ENCODE measurements at regions not wholly inside any gene's neighbourhood (a gene's known extent, or its start where the extent isn't known, plus 50 kb on each side); places are given as distances from the start of the nearest gene placed in this dataset.
"Not testable (repeated sequence)": the region's sequence is repeated elsewhere in the genome, so short reads cannot be mapped to it uniquely, and the experiment has no call there.

DNA sequence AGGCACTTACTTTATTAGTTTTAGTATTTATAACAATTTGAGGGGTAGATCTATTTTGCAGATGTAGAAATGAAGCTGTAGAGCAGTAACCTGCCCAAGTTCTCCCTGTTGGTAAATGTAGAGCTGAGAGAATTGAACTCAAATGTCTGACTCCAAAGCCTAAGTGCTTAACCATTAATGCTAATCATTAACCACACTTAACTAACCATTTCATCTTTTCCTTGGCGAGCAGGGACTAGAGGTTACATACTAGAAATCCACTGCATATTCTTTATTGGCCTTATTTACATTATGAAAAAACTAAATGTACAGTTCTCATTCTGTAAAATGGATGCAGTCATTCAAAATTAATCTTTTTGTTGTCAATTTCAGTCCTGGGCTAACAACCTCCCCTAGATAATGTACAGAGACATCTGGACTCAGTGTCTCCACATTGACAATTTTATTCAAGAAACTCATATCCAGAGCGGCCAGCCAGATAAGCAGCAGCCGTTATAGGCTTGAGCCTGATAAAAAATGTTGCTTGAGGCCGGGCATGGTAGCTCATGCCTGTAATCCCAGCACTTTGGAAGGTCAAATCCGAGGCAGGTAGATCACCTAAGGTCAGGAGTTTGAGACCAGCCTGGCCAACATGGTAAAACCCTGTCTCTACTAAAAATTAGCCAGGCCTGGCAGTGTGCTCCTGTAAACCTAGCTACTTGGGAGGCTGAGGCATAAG, 76.7 kb upstream of the PICALM start:
- DNase-seq: no peak

DNA sequence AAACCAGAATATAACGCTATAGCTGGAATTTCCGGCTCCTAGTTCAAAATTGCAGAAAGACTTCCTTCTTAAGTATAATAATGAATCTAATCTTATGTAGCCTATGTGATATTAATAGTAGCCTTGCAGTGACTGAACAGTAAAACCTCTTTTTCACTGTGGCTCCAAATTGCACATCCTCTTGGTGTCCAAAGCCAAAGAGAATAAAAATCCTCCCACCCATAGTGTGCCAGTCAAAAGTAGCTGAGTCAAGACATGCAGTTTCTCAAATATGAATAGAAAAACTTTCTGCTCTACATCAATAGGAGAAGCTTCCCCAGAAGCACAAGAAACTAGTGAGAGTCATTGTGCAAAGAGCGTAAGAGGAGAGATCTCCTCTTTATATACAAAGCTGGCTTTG, 76.0 kb upstream of the PICALM start:
- no peak for DNase-seq

DNA sequence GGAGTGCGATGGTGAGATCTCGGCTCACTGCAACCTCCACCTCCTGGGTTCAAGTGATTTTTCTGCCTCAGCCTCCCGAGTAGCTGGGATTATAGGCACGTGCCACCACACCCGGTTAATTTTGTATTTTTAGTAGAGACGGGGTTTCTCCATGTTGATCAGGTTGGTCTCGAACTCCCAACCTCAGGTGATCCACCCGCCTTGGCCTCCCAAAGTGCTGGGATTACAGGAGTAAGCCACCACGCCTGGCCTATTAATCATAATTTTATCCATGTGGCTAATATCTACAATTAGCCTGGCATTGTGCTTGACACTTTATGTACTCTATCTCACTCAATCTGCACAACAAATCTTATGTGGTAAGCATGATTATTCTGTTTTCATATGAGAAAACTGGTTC, 75.2 kb upstream of the PICALM start:
- DNase-seq: not testable (repeated sequence)

DNA sequence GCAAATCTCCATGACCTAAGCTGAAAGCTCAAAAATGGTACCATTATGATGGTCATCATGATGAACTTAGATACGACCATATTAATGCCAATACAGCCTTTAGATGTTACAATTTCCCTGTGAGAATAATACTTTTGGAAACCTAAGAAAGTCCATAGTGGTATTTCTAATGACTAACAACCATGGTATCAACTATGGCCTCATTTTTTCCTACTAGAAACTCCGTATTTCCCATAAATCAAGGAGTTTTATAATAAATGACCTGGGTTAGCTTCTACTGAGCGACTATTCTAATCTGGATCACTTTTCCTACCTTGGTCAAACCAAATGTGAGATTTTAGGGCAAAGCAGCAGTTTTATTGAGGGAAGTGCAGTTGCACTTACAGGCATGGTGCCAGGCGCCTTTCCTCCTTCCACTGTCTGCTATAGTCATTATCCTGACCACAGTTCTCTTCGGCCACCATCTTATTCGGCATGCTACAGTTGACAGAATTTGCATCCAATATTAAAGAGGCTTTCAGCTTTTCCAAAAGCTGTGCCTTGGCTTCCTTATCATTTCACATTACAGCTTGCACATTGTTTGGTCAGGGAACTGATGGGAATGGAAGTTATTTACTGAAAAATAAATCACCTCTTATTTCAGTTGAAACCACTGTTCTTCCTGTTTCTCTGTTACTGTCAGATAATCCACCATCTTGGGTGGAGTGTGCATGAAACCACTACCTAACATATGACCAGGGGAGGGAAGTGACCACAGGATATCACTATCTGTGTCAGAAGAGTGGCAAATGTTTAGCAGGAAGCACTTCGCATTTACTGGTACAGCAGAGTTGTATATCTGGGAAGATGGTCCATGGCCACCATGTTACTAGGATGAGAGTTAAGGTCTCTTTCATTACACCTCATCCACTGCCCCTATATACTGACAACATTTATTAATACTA, 74.5 kb upstream of the PICALM start:
- no peak for DNase-seq

DNA sequence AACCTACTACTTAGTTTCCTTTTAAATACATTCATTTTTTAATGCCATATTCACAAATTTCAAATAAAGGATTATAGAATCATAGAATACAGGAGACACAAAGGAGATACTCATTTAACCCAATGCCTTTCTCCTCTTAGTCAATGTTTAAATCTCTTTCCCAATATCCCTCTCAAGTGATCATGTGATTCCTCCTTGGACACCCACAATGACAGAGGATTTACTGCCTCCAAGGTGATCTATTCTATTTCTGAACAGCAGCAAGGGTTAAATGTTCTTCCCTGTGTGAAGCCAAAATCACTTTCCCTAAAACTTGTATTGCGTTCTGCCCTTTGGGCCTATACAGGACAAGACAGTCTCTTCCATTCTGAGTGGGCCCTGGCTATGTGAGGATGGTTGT, 73.3 kb upstream of the PICALM start:
- no peak for DNase-seq

DNA sequence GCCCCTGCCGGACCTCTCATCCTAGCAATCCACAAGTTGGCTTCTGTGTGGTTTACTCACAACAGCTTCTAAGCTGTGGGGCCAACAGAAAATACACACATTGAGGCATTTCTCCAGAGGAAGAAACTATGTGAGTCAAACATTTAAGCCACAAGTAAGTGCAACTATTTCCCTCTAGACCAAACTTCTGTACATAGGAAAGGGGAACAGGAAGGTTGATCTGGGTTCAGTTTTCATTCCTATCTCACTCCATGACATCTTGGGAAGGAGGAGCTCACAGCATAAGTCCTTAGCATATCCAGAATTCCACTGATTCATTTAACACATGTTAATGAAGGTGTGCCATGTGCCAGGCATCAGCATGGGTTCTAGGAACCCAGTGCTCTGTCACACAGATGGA, 72.8 kb upstream of the PICALM start:
- DNase-seq: no peak

DNA sequence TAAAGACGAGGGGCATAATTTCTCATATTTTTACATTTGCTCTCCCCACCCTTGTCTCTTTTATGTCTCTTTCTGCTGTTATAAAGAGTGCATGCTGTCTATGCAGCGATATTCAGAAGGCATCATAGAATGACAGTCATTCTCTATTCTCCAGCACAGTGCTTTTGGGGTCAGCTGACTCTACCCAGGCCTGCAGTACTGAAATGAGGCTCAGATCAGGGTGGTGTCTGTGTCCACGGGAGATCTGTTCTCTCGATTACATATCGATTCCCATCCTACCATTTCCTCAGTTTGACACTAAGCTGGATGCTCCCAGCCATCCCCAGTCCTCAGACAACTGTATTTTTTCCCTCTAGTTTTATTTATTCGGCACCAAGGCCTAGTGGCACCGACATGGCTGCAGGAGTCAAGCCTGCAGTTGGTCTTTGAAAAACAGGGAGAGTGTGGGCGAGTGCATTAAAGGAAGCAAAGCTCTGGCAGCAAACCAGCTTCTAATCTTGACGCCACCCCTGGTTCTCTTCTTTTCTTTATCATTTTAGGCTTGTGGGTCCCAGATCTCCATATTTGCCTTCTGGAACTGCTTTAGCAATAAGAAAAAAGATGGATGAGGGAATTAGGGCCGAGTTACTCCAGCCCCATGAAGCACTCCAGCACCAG, 71.6 kb upstream of the PICALM start:
- no peak for DNase-seq

DNA sequence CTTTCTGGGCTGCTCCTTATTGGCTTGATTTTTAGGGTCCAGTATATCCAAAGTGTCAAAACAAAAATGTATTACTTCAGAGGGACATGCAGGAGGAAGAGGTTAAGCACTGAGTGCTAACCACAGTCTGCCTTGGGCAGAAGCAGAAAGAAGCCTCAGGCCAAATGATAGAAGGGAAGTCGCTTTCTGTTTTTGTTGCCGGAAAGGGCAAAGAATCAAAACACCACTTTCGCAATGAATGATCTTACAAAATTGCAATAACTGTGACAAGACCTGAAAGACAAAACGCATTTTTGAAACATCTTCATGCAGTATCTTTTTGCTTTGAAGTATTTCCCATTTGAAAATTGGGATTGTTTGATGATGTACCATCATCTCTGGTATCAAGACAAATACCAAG, 70.1 kb upstream of the PICALM start:
- DNase-seq: no peak

DNA sequence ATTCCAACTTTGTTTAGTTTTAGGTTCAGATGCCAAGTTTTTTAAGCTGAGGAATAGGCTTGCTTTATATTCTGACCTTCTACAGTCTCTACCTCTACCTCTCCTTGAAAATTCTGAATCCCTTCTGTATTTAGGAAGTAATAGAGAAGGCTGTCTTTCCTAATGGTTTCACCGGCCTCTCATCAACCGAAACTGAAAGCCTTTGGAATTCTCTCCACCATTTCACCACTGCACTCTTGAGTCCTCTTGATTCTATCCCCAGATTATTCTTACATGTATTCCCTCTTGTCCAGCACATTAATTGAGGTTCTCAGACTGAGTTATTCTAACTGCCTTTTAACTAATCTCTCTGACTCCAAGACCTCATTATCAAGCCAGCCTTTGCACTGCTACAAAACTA, 67.7 kb upstream of the PICALM start:
- DNase-seq: no peak

DNA sequence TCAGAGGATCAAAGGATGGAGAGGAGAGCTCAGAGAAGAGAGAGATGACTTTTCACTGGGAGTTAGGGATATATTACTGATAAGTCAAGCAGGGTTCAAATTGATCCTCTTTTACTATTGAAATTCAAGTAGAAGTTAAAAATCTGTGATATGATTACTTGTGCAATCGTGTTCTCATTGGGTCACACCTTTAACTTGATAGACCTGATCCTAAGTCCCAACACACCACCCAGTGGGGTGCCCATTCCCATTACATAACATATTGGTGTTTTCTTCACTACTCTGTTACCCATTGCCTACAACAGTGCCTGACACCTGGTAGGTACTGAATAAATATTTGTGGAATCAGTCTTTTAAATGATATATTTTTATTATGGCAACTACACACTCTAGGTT, 66.4 kb upstream of the PICALM start:
- no peak for DNase-seq

DNA sequence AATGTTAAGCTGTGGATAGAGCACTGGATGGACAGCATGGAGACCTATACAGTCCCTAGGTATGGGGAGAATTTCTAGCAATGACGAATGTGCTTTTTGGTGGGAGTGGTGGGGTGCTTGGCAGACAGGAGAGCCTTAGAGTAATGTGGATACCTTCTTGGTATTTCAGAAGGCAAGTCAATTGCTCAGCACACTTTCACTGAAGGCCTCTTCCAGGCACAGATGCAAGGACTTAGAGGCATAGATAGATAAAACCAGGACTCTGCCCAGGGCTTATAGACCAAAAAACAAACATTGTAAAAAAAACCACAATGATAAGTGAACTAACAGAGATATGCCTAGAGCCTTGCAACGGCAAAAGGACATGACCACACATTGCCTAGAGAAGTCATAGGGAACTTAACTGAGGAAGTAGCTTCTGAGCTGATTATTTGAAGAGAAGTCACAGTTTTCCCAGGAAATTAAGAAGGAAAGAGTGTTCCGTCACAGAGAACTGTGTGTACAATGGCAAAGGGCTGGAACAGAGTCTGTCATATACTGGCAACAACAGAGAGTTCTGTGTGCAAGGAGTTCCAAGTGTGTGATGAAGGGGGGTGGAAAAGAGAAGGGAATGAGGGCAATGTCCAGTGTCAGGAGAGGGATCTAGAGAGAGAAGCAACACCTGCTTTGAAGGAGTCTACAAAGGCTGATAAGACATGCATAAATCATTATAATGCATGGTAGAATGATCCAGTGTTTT, 65.9 kb upstream of the PICALM start:
- DNase-seq: no peak

DNA sequence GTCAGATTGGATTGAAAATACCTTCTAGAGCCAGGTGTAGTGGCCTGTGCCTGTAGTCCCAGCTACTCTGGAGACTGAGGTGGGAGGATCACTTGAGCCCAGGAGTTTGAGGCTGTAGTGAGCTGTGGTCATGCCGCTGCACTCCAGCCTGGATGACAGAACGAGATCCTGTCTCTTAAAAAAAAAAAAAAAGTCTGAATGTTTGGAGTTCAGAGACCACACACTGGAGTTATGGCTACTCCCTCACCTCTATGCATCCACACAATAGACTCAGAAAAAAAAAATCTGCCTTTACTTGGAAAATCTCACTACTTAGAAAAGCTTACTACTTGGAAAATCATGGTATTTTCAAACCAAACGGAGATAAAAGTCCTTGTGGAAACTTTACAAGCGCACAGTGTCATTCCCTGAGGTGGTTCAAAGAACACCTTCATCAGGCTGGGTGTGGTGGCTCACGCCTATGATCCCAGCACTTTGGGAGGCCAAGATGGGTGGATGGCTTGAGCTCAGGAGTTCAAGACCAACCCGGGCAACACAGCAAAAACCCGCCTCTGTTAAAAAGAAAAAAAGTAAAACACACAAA, 63.9 kb upstream of the PICALM start:
- no peak for DNase-seq

DNA sequence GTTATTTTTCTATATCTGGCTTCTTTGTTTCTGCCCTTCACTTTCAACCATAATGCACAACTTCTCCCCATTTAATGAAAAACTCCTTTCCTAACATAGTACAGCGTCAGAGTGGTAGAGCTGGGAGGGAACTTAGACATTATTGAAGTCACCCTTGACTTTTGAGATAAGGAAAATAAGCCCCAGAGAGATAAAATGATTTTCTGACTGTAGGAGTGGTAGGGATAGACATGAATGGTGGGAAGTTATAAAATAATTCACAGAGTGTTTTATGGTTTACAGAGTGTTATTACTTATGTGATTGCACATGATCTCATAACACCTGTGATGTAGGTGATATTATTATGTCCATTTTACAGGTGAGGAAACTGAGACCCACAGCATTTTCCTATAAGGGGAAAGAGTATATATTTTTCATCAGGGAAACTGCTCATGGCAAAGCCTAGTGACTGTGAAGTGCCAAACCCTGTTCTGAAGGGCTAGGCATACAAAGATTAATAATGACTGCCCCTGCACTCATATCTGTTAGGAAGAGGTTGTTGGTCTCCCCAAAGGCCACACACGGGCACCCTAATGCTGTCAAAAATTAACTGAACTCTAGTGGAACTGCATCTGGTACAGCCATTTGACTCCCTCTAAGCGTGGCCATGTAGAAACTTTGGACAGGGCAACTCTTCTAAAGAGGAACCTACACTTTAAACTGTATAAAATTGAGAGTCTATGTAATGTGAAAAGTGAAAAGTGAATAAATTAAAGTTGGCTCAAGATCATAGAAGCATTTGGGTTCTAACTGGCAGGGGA, 61.1 kb upstream of the PICALM start:
- no peak for DNase-seq

DNA sequence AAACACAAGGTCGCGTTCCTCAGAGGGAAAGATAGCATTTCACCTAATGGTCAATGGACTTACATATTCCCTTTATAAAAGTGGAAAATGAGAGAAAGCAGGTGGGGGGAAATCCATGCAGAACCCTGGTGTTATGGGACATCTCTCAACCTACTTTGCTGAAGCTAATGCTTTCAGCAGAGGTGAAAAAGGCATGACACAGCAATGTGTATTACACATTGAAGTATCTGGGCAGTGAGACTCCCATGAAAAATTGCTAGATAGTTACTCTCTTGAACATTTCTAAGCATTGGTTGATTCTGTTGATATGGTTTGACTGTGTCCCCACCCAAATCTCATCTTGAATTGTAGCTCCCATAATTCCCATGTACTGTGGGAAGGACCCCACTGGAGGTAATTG, 60.0 kb upstream of the PICALM start:
- no peak for DNase-seq

DNA sequence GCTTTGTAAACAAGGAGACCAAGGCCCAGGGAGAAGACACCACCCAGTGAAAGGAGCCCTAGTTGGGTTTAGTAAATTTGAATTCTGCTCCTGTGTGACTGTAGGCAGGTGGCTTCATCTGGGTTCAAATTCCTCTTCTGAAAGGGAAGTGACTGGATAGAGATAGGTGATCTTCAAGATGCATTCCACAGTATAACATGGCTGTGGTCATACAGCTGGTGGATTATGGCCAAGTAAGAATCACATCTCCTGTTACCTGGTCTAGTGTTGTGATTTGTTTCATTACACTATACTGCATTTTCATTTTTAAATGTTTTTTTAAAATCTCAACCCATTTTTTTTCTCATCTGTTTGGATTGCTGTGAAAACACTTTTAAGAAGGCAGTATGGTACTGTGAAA, 58.0 kb upstream of the PICALM start:
- DNase-seq: no peak

DNA sequence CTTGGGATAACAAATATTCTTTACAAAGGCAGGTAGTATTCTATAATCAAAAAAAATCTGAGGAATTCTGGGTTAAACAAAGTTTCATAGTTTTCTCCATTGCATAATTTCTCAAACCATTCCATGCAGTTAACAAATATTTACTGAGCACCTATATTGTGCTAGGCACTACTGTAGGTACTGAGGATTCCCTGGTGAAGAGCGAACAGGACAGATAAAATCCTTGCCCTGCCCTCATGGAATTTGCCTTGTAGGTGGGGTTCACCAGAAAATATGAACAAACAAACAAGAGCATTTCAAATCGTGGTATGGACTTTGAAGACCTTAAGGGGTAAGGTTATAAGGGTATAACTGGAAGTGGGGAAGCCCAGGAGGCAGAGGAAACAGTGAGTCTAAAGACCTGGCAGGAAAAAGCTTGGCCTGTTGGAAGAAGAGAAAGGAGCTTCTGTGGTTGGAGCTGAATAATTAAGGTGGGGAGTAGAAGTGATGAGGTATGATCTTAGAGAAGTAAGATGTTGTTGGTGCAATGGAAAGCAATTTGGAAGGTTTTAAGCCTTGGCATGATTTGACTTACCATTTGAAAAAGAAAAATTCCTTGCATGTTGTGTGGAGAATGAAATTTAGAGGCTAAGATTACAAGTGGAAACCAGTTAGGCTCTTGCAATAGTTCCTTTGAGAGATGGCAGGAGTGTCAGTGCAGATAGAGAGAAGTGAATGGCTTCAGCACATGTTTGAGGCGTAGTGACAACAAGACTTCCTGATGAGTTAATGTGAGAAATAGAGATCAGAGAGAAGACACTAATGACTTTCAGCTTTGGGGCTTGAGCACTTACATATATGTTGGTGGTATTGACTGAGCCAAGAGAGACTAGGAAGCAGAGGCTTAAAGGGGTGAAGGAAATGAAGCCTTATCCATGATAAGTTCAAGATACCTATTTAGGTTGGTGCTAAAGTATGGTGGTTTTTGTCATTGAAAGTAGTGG, 55.7 kb upstream of the PICALM start:
- no peak for DNase-seq

DNA sequence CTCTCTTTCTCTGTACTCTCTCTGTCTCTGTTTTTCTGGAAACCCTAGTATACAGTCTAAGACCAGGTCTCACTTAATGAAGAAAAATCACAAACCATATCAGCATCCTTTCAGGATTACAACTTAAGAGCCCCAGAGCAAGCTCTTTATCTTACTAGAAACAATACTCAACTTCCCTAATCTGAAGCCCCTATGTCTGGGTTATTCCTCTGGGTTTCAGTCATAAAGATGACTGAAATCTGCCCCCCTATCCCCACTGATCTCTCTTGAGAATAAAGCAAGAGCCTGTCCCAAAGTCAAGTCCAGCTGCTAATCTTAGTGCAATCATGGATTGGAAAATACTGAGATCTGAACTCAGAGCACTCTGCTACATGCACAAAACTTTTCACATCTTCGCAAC, 53.9 kb upstream of the PICALM start:
- no peak for DNase-seq

DNA sequence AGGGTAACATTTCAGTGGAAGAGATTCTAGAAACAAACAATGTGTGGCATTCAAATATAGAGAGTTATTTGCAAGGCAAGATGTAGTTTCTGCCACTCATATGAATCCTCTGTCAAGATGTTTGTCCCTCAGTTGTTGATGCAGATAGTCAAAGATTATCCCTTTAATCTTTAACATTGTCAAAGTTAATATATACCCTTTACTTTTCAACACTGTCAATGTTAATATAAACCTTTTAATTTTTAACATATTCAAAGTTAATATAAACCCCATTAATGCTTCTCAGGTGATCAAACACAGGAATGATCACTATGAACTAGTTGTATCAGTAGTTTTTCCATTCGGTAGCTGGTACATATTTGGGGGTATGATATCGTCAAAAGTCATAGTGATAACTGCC, 51.9 kb upstream of the PICALM start:
- DNase-seq: no peak

DNA sequence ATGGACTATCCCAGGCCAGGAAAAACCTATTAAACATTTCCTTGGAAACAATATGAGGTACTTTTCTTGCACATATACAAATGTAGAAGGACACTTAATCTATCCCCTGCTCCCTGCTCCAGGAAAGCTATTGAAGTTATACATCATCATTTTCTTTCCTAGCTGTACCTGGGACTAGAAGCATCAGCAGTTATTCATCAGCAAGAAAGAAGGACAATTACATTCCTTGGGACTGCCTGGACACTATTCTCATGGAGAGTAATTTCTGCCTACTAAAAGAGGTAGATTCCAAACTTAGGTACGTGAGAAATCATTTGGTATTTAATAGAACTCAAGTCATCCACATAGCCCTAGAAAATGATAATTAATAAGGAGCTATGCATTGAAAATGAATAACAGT, 51.0 kb upstream of the PICALM start:
- no peak for DNase-seq

DNA sequence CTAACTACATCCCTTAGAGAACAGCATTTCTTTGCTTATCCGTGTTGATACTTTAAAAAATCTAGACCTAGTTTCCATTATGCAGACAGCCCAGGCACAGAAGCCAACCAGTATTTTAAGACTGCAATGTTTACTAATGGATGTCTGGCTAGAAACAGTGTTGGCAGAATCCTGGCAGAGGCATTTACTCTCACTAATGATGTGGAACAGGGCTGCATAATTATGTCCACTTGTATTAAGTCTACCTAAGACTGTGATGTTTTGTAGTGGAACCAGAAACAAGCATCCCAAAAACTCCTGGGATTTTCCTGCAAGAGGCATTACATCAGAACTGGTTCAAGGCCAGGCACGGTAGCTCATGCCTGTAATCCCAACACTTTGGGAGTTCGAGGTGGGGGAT, 50.2 kb upstream of the PICALM start:
- peak; percentile 36 for DNase-seq

Data from NCI-H1092 treated with DMSO at 0.1 percent for 48 hours (cell line).